H9 (cell line): ENCODE measurements at regions not wholly inside any gene's neighbourhood (a gene's known extent, or its start where the extent isn't known, plus 50 kb on each side); places are given as distances from the start of the nearest gene placed in this dataset.

Experiments
- DNase-seq: peaks from one replicate; pipeline ENCODE4 v3.0.0-alpha.2; 2017
- H2AFZ ChIP-seq: one replicate; pipeline ENCODE4 v1.6.1; 2013; ENCODE audit warnings: mild to moderate bottlenecking, low read length, control low read depth, moderate library complexity
- H2AK5ac ChIP-seq: 2 replicates; pipeline ENCODE4 v1.6.1; 2013; ENCODE audit warnings: low read length, control low read depth, mixed read lengths; ENCODE audit not compliant: insufficient read length
- H2BK120ac ChIP-seq: one replicate; pipeline ENCODE4 v1.6.1; 2013; ENCODE audit warnings: low read depth, mild to moderate bottlenecking, low read length, control low read depth, inconsistent platforms; ENCODE audit not compliant: poor library complexity, severe bottlenecking
- H2BK12ac ChIP-seq: 2 replicates; pipeline ENCODE4 v1.6.1; 2013; ENCODE audit warnings: low read length, control low read depth, mixed read lengths, low read depth; ENCODE audit not compliant: insufficient read length
- H2BK15ac ChIP-seq: 2 replicates; pipeline ENCODE4 v1.6.1; 2013; ENCODE audit warnings: low read depth, low read length, control low read depth
- H2BK20ac ChIP-seq: one replicate; pipeline ENCODE4 v1.6.1; 2013; ENCODE audit warnings: low read depth, mild to moderate bottlenecking, low read length, control low read depth, inconsistent platforms; ENCODE audit not compliant: poor library complexity, severe bottlenecking
- H2BK5ac ChIP-seq: 2 replicates; pipeline ENCODE4 v1.6.1; 2013; ENCODE audit warnings: low read length, control low read depth, mixed read lengths; ENCODE audit not compliant: insufficient read length
- H3K14ac ChIP-seq: 2 replicates; pipeline ENCODE4 v1.6.1; 2013; ENCODE audit warnings: low read length, control low read depth; ENCODE audit not compliant: insufficient read depth
- H3K18ac ChIP-seq: 2 replicates; pipeline ENCODE4 v1.6.1; 2013; ENCODE audit warnings: low read depth, mild to moderate bottlenecking, mixed read lengths, low read length, control low read depth; ENCODE audit not compliant: insufficient read length
- H3K23ac ChIP-seq: 2 replicates; pipeline ENCODE4 v1.6.1; 2013; ENCODE audit warnings: low read length, control low read depth, mixed read lengths, low read depth; ENCODE audit not compliant: insufficient read length
- H3K23me2 ChIP-seq: 2 replicates; pipeline ENCODE4 v1.6.1; 2013; ENCODE audit warnings: low read depth, mild to moderate bottlenecking, mixed read lengths, low read length, control low read depth; ENCODE audit not compliant: insufficient read length, poor library complexity, severe bottlenecking
- H3K27ac ChIP-seq: 2 replicates; pipeline ENCODE4 v1.5.1; 2013; ENCODE audit warnings: low read length, control low read depth, mixed read lengths, low read depth; ENCODE audit not compliant: insufficient read length
- H3K27me3 ChIP-seq: 2 replicates; pipeline ENCODE4 v1.6.1; 2013; ENCODE audit warnings: low read length, control low read depth, inconsistent platforms; ENCODE audit not compliant: insufficient read depth
- H3K4ac ChIP-seq: 2 replicates; pipeline ENCODE4 v1.6.1; 2013; ENCODE audit warnings: low read depth, mild to moderate bottlenecking, control low read depth, inconsistent platforms, low read length, moderate library complexity
- H3K4me1 ChIP-seq: 2 replicates; pipeline ENCODE4 v1.6.1; 2013; ENCODE audit warnings: low read length, control low read depth, inconsistent platforms; ENCODE audit not compliant: insufficient read depth
- H3K4me2 ChIP-seq: 2 replicates; pipeline ENCODE4 v1.6.1; 2013; ENCODE audit warnings: low read length, control low read depth, mixed read lengths; ENCODE audit not compliant: insufficient read length, insufficient read depth
- H3K56ac ChIP-seq: 2 replicates; pipeline ENCODE4 v1.6.1; 2013; ENCODE audit warnings: low read depth, mild to moderate bottlenecking, mixed read lengths, low read length, control low read depth; ENCODE audit not compliant: insufficient read length
- H3K79me1 ChIP-seq: 2 replicates; pipeline ENCODE4 v1.6.1; 2013; ENCODE audit warnings: low read depth, mild to moderate bottlenecking, moderate library complexity, low read length, control low read depth, inconsistent platforms; ENCODE audit not compliant: insufficient read depth, poor library complexity, severe bottlenecking
- H3K79me2 ChIP-seq: 2 replicates; pipeline ENCODE4 v1.6.1; 2013; ENCODE audit warnings: low read length, control low read depth, inconsistent platforms; ENCODE audit not compliant: insufficient read depth
- H3K9ac ChIP-seq: 2 replicates; pipeline ENCODE4 v1.6.1; 2013; ENCODE audit warnings: low read length, control low read depth, mixed read lengths; ENCODE audit not compliant: insufficient read length; ENCODE audit errors: extremely low read depth
- H3K9me3 ChIP-seq: one replicate; pipeline ENCODE4 v1.6.1; 2013; ENCODE audit warnings: low read depth, low read length, inconsistent platforms; ENCODE audit not compliant: control insufficient read depth
- H3T11ph ChIP-seq: one replicate; pipeline ENCODE4 v1.6.1; 2013; ENCODE audit warnings: mild to moderate bottlenecking, low read length, control low read depth, inconsistent platforms
- H4K20me1 ChIP-seq: one replicate; pipeline ENCODE4 v1.6.1; 2013; ENCODE audit not compliant: control insufficient read depth, insufficient read length, insufficient read depth
- H4K5ac ChIP-seq: 2 replicates; pipeline ENCODE4 v1.6.1; 2013; ENCODE audit warnings: low read depth, mild to moderate bottlenecking, mixed read lengths, low read length, control low read depth; ENCODE audit not compliant: insufficient read length
- H4K8ac ChIP-seq: replicated peaks from 2 replicates; pipeline ENCODE4 v1.6.1; 2013; ENCODE audit warnings: low read length, control low read depth, mixed read lengths, low read depth; ENCODE audit not compliant: insufficient read length
- H4K91ac ChIP-seq: 2 replicates; pipeline ENCODE4 v1.6.1; 2013; ENCODE audit warnings: low read depth, mild to moderate bottlenecking, moderate library complexity, mixed read lengths, low read length, control low read depth; ENCODE audit not compliant: insufficient read length
- H3K27ac Mint-ChIP-seq, 3 experiments: 2 replicates in 2 of 3; 3 replicates in 1 of 3; pipeline ENCODE4 v1.8.0; 2020 to 2021; ENCODE audit warnings: mixed read lengths in 3 of 3, mild to moderate bottlenecking in 1 of 3, moderate library complexity in 1 of 3
- H3K27me3 Mint-ChIP-seq: 2 replicates; pipeline ENCODE4 v1.8.0; 2021; ENCODE audit warnings: low read depth, mild to moderate bottlenecking, moderate library complexity, mixed read lengths
- H3K36me3 Mint-ChIP-seq, 3 experiments: 2 replicates in 2 of 3; 3 replicates in 1 of 3; pipeline ENCODE4 v1.8.0; 2020 to 2021; ENCODE audit warnings: low read depth in 3 of 3, mixed read lengths in 3 of 3; ENCODE audit not compliant: insufficient read depth in 1 of 3
- H3K4me1 Mint-ChIP-seq, 2 experiments: 2 replicates each; pipeline ENCODE4 v1.8.0; 2020; ENCODE audit warnings: mixed read lengths in 2 of 2
- H3K4me3 Mint-ChIP-seq, 2 experiments: 2 replicates in 1 of 2; 3 replicates in 1 of 2; pipeline ENCODE4 v1.8.0; 2020 to 2021; ENCODE audit warnings: mild to moderate bottlenecking in 2 of 2, mixed read lengths in 2 of 2, moderate library complexity in 1 of 2
- H3K9me3 Mint-ChIP-seq, 2 experiments: 2 replicates in 1 of 2; 3 replicates in 1 of 2; pipeline ENCODE4 v1.8.0; 2020; ENCODE audit warnings: mild to moderate bottlenecking in 2 of 2, mixed read lengths in 2 of 2, moderate library complexity in 1 of 2
- CTCF ChIP-seq: fragments of 200-600 bp; sonication (generic); conservative IDR thresholded peaks from 3 replicates; pipeline ENCODE4 v1.8.0; 2021; ENCODE audit warnings: antibody characterized with exemption, mild to moderate bottlenecking
- WGBS: extraction: QIAGEN DNeasy Blood & Tissue Kit; methylation state at CpG from one replicate; pipeline ENCODE4 v1.1.7; 2013; ENCODE audit warnings: missing lambda C conversion rate, low lambda C conversion rate, mixed read lengths; ENCODE audit not compliant: insufficient read length; ENCODE audit errors: extremely low coverage; 5-methylcytosine and 5-hydroxymethylcytosine counted together

GRCh38 chr12:89166525-89166934, 185.8 kb downstream of the DUSP6 start:
- H3K27me3 ChIP-seq: no peaks in the 10 kb centered on the region
- no peak for DNase-seq
- no peak overlapping the region for H2AFZ ChIP-seq
- H2BK15ac ChIP-seq: no peak overlapping the region
- no peak overlapping the region for H3K18ac ChIP-seq
- H2BK20ac ChIP-seq: no peak overlapping the region
- no peak overlapping the region for H3K4me2 ChIP-seq
- no peak overlapping the region for H3K23ac ChIP-seq
- peaks cover 0 to 1% of the 10 kb centered on the region in 2 experiments; a peak in 2 of 5 replicates for H3K9me3 Mint-ChIP-seq
- WGBS: no CpG with 5 or more reads among the region's 1 CpG
- no peaks in the 10 kb centered on the region for H4K20me1 ChIP-seq
- no peak overlapping the region for H3K56ac ChIP-seq
- H4K5ac ChIP-seq: no peak overlapping the region
- no peak for TF ChIP-seq CTCF
- no peak overlapping the region for H3K27ac Mint-ChIP-seq
- H3K9me3 ChIP-seq: no peaks in the 10 kb centered on the region
- H2BK5ac ChIP-seq: no peak overlapping the region
- no peaks in the 10 kb centered on the region for H3K23me2 ChIP-seq
- no peak overlapping the region for H4K8ac ChIP-seq
- peaks cover 0 to 2% (median 1%) of the 10 kb centered on the region in 3 experiments; a peak in 1 of 7 replicates for H3K36me3 Mint-ChIP-seq
- no peaks in the 10 kb centered on the region for H3K79me2 ChIP-seq
- H2AK5ac ChIP-seq: no peak overlapping the region
- H3K4me3 Mint-ChIP-seq: no peak overlapping the region
- no peak overlapping the region for H3K9ac ChIP-seq
- H3K4me1 Mint-ChIP-seq: peaks cover 2 to 9% of the 10 kb centered on the region in 2 experiments; a peak in 2 of 4 replicates
- H3K4me1 ChIP-seq: 0 out of 2 replicates have a peak, but pooled peaks cover 2% of the 10 kb centered on the region
- H3K27ac ChIP-seq: no peak overlapping the region
- no peak overlapping the region for H2BK12ac ChIP-seq
- no peak overlapping the region for H4K91ac ChIP-seq
- no peak overlapping the region for H3T11ph ChIP-seq
- no peak overlapping the region for H3K4ac ChIP-seq
- no peak overlapping the region for H3K14ac ChIP-seq
- peaks cover 8% of the 10 kb centered on the region for H3K27me3 Mint-ChIP-seq
- H3K79me1 ChIP-seq: no peaks in the 10 kb centered on the region
- H2BK120ac ChIP-seq: no peak overlapping the region
